T-cell (primary cell): ENCODE measurements at regions not wholly inside any gene's neighbourhood (a gene's known extent, or its start where the extent isn't known, plus 50 kb on each side); places are given as distances from the start of the nearest gene placed in this dataset.

ENCODE experiments used
- ATAC-seq, 4 experiments: fragments of 200-7000 bp in 3 of 4; fragments of 150-1000 bp in 1 of 4; cut with Tn5 transposase; replicated peaks in 1 of 4; 1 replicate in 3 of 4; 2 replicates in 1 of 4; pipeline ENCODE4 v1.10.0; 2021; ENCODE audit warnings: moderate library complexity in 3 of 4, mild to moderate bottlenecking in 2 of 4, moderate number of reproducible peaks in 1 of 4
- CTCF ChIA-PET, 2 donors: fragments of 300-600 bp; sonication (Branson Sonifier 250); formaldehyde crosslinking; loops; one replicate each; lab custom pipeline; 2022; ENCODE audit warnings: antibody characterized with exemption in 2 of 2; lab: Charles Lee
- POLR2A ChIA-PET, 2 donors: fragments of 300-600 bp; sonication (Branson Sonifier 250); formaldehyde crosslinking; loops; one replicate each; lab custom pipeline; 2022; ENCODE audit warnings: antibody characterized with exemption in 2 of 2; lab: Charles Lee
- DNase-seq, 35 experiments: peaks; one replicate each; pipeline versions ENCODE4 v3.0.0 to v3.0.0-alpha.2; 2013 to 2023
- H3K27ac ChIP-seq: one replicate; pipeline ENCODE4 v1.5.1; 2013; ENCODE audit warnings: low read length
- H3K27me3 ChIP-seq, 2 experiments: replicated peaks in 1 of 2; 1 replicate in 1 of 2; 2 replicates in 1 of 2; pipeline versions ENCODE4 v1.6.1 to v1.7.0; 2013; ENCODE audit warnings: low read length in 1 of 2, mixed read lengths in 1 of 2; ENCODE audit not compliant: control insufficient read depth in 2 of 2, insufficient read depth in 2 of 2; ENCODE audit errors: extremely low read depth in 1 of 2
- H3K36me3 ChIP-seq, 2 donors: 1 replicate in 1 of 2; 2 replicates in 1 of 2; pipeline versions ENCODE4 v1.6.1 to v1.7.0; 2013; ENCODE audit warnings: low read length in 1 of 2; ENCODE audit not compliant: control insufficient read depth in 2 of 2, insufficient read depth in 1 of 2; ENCODE audit errors: extremely low read depth in 1 of 2
- H3K4me1 ChIP-seq, 2 experiments: 1 replicate in 1 of 2; 2 replicates in 1 of 2; pipeline versions ENCODE4 v1.6.1 to v1.7.0; 2013; ENCODE audit warnings: low read length in 2 of 2, mixed read lengths in 1 of 2; ENCODE audit not compliant: insufficient read depth in 2 of 2, control insufficient read depth in 1 of 2; ENCODE audit errors: extremely low read depth in 1 of 2
- H3K4me3 ChIP-seq, 2 donors: 1 replicate in 1 of 2; 2 replicates in 1 of 2; pipeline versions ENCODE4 v1.5.1 to v1.7.0; 2013; ENCODE audit warnings: mild to moderate bottlenecking in 2 of 2, low read length in 1 of 2, moderate library complexity in 1 of 2; ENCODE audit not compliant: control insufficient read depth in 1 of 2; ENCODE audit errors: extremely low read depth in 1 of 2
- H3K9me3 ChIP-seq: 2 replicates; pipeline ENCODE4 v1.7.0; 2013
- H3K27ac Mint-ChIP-seq, 2 donors: one replicate each; pipeline ENCODE4 v1.8.0; 2020 to 2021; ENCODE audit warnings: mild to moderate bottlenecking in 2 of 2, mixed read lengths in 2 of 2
- H3K27me3 Mint-ChIP-seq, 2 donors: one replicate each; pipeline ENCODE4 v1.8.0; 2021 to 2022; ENCODE audit warnings: mixed read lengths in 2 of 2
- H3K36me3 Mint-ChIP-seq: one replicate; pipeline ENCODE4 v1.8.0; 2021; ENCODE audit warnings: mixed read lengths
- H3K4me1 Mint-ChIP-seq, 3 donors: one replicate each; pipeline ENCODE4 v1.8.0; 2020 to 2022; ENCODE audit warnings: mixed read lengths in 3 of 3, mild to moderate bottlenecking in 1 of 3
- H3K4me3 Mint-ChIP-seq, 3 donors: one replicate each; pipeline ENCODE4 v1.8.0; 2020 to 2022; ENCODE audit warnings: mild to moderate bottlenecking in 3 of 3, mixed read lengths in 3 of 3, moderate library complexity in 3 of 3
- H3K9me3 Mint-ChIP-seq, 3 donors: one replicate each; pipeline ENCODE4 v1.8.0; 2020 to 2022; ENCODE audit warnings: mixed read lengths in 3 of 3
- WGBS: methylation state at CpG from one replicate; pipeline ENCODE4 v1.1.5; 2013; ENCODE audit warnings: missing lambda C conversion rate; ENCODE audit not compliant: insufficient coverage; 5-methylcytosine and 5-hydroxymethylcytosine counted together

GRCh38 chr5:2124434-2125170 lies 241.9 kb upstream of the IRX4 start:
- no peak overlapping the region for H3K4me3 Mint-ChIP-seq
- DNase-seq (no peak), ATAC-seq (no peak)
- H3K9me3 Mint-ChIP-seq, result peaks cover 0 to 11% (median 0%) of the 10 kb centered on the region in 3 donors
- H3K4me3 ChIP-seq, result no peak overlapping the region
- H3K4me1 Mint-ChIP-seq, result no peaks in the 10 kb centered on the region
- H3K27me3 ChIP-seq, result peaks cover 0 to 18% of the 10 kb centered on the region in 2 experiments
- H3K27ac Mint-ChIP-seq, result no peak overlapping the region
- no peaks in the 10 kb centered on the region for H3K36me3 ChIP-seq
- ChIA-PET CTCF (no interaction called here), POLR2A (no interaction called here)
- H3K36me3 Mint-ChIP-seq, result no peaks in the 10 kb centered on the region
- peaks cover 19 to 25% of the 10 kb centered on the region in 2 donors for H3K27me3 Mint-ChIP-seq
- 78% methylated on average over 9 of the region's 14 CpGs for WGBS
- H3K27ac ChIP-seq, result no peak overlapping the region
- H3K4me1 ChIP-seq, result no peaks in the 10 kb centered on the region
- H3K9me3 ChIP-seq, result no peaks in the 10 kb centered on the region

- Histone ChIP-seq H3K27me3 (peaks cover 0 to 18% of the 10 kb centered on the region in 2 experiments), H3K36me3 (no peaks in the 10 kb centered on the region), H3K4me3 (no peak overlapping the region), H3K9me3 (no peaks in the 10 kb centered on the region), H3K27ac (no peak overlapping the region), H3K4me1 (no peaks in the 10 kb centered on the region)
- ChIA-PET POLR2A (no interaction called here), CTCF (no interaction called here)
- WGBS, result 97% methylated on average over 5 of the region's 7 CpGs
- DNase-seq (no peak), ATAC-seq (no peak)
- H3K36me3 Mint-ChIP-seq, result no peaks in the 10 kb centered on the region
- H3K4me1 Mint-ChIP-seq, result no peaks in the 10 kb centered on the region
- H3K27ac Mint-ChIP-seq, result no peak overlapping the region
- H3K27me3 Mint-ChIP-seq, result peaks cover 19 to 25% of the 10 kb centered on the region in 2 donors
- peaks cover 0 to 11% (median 0%) of the 10 kb centered on the region in 3 donors for H3K9me3 Mint-ChIP-seq
- no peak overlapping the region for H3K4me3 Mint-ChIP-seq
Measured at GRCh38 chr5:2123874-2124273, 241.1 kb upstream of the IRX4 start.

- no peaks in the 10 kb centered on the region for H3K36me3 Mint-ChIP-seq
Measured at GRCh38 chr5:2120361-2120760, 237.6 kb upstream of the IRX4 start.

GRCh38 chr5:2119573-2119972 lies 236.8 kb upstream of the IRX4 start:
- H3K27ac ChIP-seq, result no peak overlapping the region
- DNase-seq, result no peak
- ATAC-seq, result no peak
- no peak overlapping the region for H3K27ac Mint-ChIP-seq
- H3K9me3 ChIP-seq, result no peaks in the 10 kb centered on the region
- ChIA-PET POLR2A (no interaction called here), CTCF (no interaction called here)
- no peaks in the 10 kb centered on the region for H3K36me3 Mint-ChIP-seq
- H3K4me1 ChIP-seq, result no peaks in the 10 kb centered on the region
- no peak overlapping the region for H3K4me3 Mint-ChIP-seq
- peaks cover 0 to 11% (median 0%) of the 10 kb centered on the region in 3 donors for H3K9me3 Mint-ChIP-seq
- WGBS, result 75% methylated on average over 2 of the region's 6 CpGs
- H3K36me3 ChIP-seq, result no peaks in the 10 kb centered on the region
- H3K27me3 ChIP-seq, result peaks cover 0 to 13% of the 10 kb centered on the region in 2 experiments
- no peaks in the 10 kb centered on the region for H3K4me1 Mint-ChIP-seq
- H3K27me3 Mint-ChIP-seq, result peaks cover 4 to 7% of the 10 kb centered on the region in 2 donors
- no peak overlapping the region for H3K4me3 ChIP-seq

More at GRCh38 chr5:2120361-2120760, 237.6 kb upstream of the IRX4 start:
- H3K4me1 Mint-ChIP-seq, result no peaks in the 10 kb centered on the region
- H3K27ac Mint-ChIP-seq, result no peak overlapping the region
- H3K4me1 ChIP-seq, result no peaks in the 10 kb centered on the region
- H3K4me3 ChIP-seq, result no peak overlapping the region
- peaks cover 0 to 11% (median 0%) of the 10 kb centered on the region in 3 donors for H3K9me3 Mint-ChIP-seq
- 80% methylated on average over 1 of the region's 4 CpGs for WGBS
- DNase-seq, result no peak
- ATAC-seq, result no peak
- ChIA-PET POLR2A (no interaction called here), CTCF (no interaction called here)
- H3K9me3 ChIP-seq, result no peaks in the 10 kb centered on the region
- H3K27ac ChIP-seq, result no peak overlapping the region
- peaks cover 0 to 18% of the 10 kb centered on the region in 2 experiments for H3K27me3 ChIP-seq
- no peaks in the 10 kb centered on the region for H3K36me3 ChIP-seq
- H3K4me3 Mint-ChIP-seq, result no peak overlapping the region
- peaks cover 5 to 12% of the 10 kb centered on the region in 2 donors for H3K27me3 Mint-ChIP-seq

- Mint-ChIP-seq H3K27ac (no peak overlapping the region), H3K36me3 (no peaks in the 10 kb centered on the region), H3K9me3 (no peaks in the 10 kb centered on the region), H3K27me3 (peaks cover 0 to 2% of the 10 kb centered on the region in 2 donors), H3K4me1 (no peaks in the 10 kb centered on the region), H3K4me3 (no peak overlapping the region)
- DNase-seq (no peak), ATAC-seq (no peak)
- H3K27me3 ChIP-seq, result peaks cover 0 to 14% of the 10 kb centered on the region in 2 experiments
- ChIA-PET POLR2A (interaction anchor here in 1 of 2 donors (0.6 kb wide), 1 partner anchor 30 kb away, joined by 7 read pairs; no protein-coding TSS in a partner anchor), CTCF (no interaction called here)
- H3K4me1 ChIP-seq, result no peaks in the 10 kb centered on the region
- no peak overlapping the region for H3K27ac ChIP-seq
- no peaks in the 10 kb centered on the region for H3K9me3 ChIP-seq
- no peak overlapping the region for H3K4me3 ChIP-seq
- 90% methylated on average over 6 of the region's 9 CpGs for WGBS
- H3K36me3 ChIP-seq, result no peaks in the 10 kb centered on the region
Measured at GRCh38 chr5:2113348-2114131, 230.8 kb upstream of the IRX4 start.

- Mint-ChIP-seq H3K4me3 (no peak overlapping the region), H3K9me3 (no peaks in the 10 kb centered on the region), H3K36me3 (no peaks in the 10 kb centered on the region), H3K27ac (no peak overlapping the region), H3K4me1 (no peaks in the 10 kb centered on the region), H3K27me3 (peaks cover 0 to 2% of the 10 kb centered on the region in 2 donors)
- ChIA-PET CTCF (no interaction called here), POLR2A (interaction anchor here in 1 of 2 donors (0.6 kb wide), 1 partner anchor 31 kb away, joined by 7 read pairs; no protein-coding TSS in a partner anchor)
- no peak overlapping the region for H3K4me3 ChIP-seq
- no peaks in the 10 kb centered on the region for H3K9me3 ChIP-seq
- H3K27ac ChIP-seq, result no peak overlapping the region
- peaks cover 0 to 12% of the 10 kb centered on the region in 2 experiments for H3K27me3 ChIP-seq
- no peak for ATAC-seq
- no peaks in the 10 kb centered on the region for H3K36me3 ChIP-seq
- WGBS, result 92% methylated on average over 21 of the region's 28 CpGs
- H3K4me1 ChIP-seq, result no peaks in the 10 kb centered on the region
- DNase-seq, result no peak
Measured at GRCh38 chr5:2112173-2113025, 229.7 kb upstream of the IRX4 start.
